MV-4-11 (cell line): ENCODE measurements at regions not wholly inside any gene's neighbourhood (a gene's known extent, or its start where the extent isn't known, plus 50 kb on each side); places are given as distances from the start of the nearest gene placed in this dataset.
"Not testable (repeated sequence)": the region's sequence is repeated elsewhere in the genome, so short reads cannot be mapped to it uniquely, and the experiment has no call there.

Source experiments
- DNase-seq: peaks from one replicate; lab custom pipeline; 2025; lab: John Stamatoyannopoulos, UW

GRCh38 chrX:56343219-56343618 lies 111.1 kb downstream of the KLF8 start:
- DNase-seq = no peak

- DNase-seq = no peak
Observed at GRCh38 chrX:56343664-56344063, 111.5 kb downstream of the KLF8 start.

- DNase-seq = not testable (repeated sequence)
Observed at GRCh38 chrX:56358145-56358544, 126.0 kb downstream of the KLF8 start.

GRCh38 chrX:56365171-56365570 lies 133.0 kb downstream of the KLF8 start:
- DNase-seq = not testable (repeated sequence)

GRCh38 chrX:56366901-56367300 lies 134.7 kb downstream of the KLF8 start:
- no peak for DNase-seq

GRCh38 chrX:56368962-56369361 lies 136.8 kb downstream of the KLF8 start:
- DNase-seq = peak; percentile 38

- DNase-seq = not testable (repeated sequence)
Observed at GRCh38 chrX:56379984-56380780, 148.0 kb downstream of the KLF8 start.

GRCh38 chrX:56382278-56382677 lies 150.1 kb downstream of the KLF8 start:
- DNase-seq = no peak

- no peak for DNase-seq
Observed at GRCh38 chrX:56385336-56385735, 153.2 kb downstream of the KLF8 start.

- no peak for DNase-seq
Observed at GRCh38 chrX:56385960-56386359, 153.8 kb downstream of the KLF8 start.

GRCh38 chrX:56397636-56398035 lies 165.5 kb downstream of the KLF8 start:
- peak; percentile 0 for DNase-seq

GRCh38 chrX:56402207-56402606 lies 161.2 kb upstream of the UBQLN2 start:
- DNase-seq = no peak

GRCh38 chrX:56429581-56429980 lies 133.8 kb upstream of the UBQLN2 start:
- DNase-seq = no peak

GRCh38 chrX:56451981-56452380 lies 111.4 kb upstream of the UBQLN2 start:
- DNase-seq = not testable (repeated sequence)

GRCh38 chrX:56462389-56462788 lies 101.0 kb upstream of the UBQLN2 start:
- DNase-seq = peak; percentile 62

GRCh38 chrX:56468441-56468840 lies 95.0 kb upstream of the UBQLN2 start:
- DNase-seq = no peak

GRCh38 chrX:56494923-56495322 lies 68.5 kb upstream of the UBQLN2 start:
- not testable (repeated sequence) for DNase-seq

GRCh38 chrX:56498756-56499155 lies 64.7 kb upstream of the UBQLN2 start:
- DNase-seq = no peak

- no peak for DNase-seq
Observed at GRCh38 chrX:56499372-56499771, 64.1 kb upstream of the UBQLN2 start.

- DNase-seq = no peak
Observed at GRCh38 chrX:56503941-56504673, 59.3 kb upstream of the UBQLN2 start.

- DNase-seq = no peak
Observed at GRCh38 chrX:56505866-56506265, 57.6 kb upstream of the UBQLN2 start.
